ENCODE measurements at regions not wholly inside any gene's neighbourhood (a gene's known extent, or its start where the extent isn't known, plus 50 kb on each side); places are given as distances from the start of the nearest gene placed in this dataset.

GRCh38 chr10:20644421-20644820 is 252.7 kb downstream of the NEBL start:
- no CpG with 5 or more reads among the region's 8 CpGs for WGBS, 2 donors (ENCODE audit: extremely low coverage in 2 of 2, insufficient read length in 2 of 2, insufficient replicate concordance in 1 of 2)
- H3K23ac ChIP-seq (ENCODE audit: low read depth, low read length, poor library complexity) = no peak overlapping the region

GRCh38 chr10:20641605-20642004 is 255.5 kb downstream of the NEBL start:
- Histone ChIP-seq H2BK12ac (ENCODE audit: low read length) (no peak overlapping the region), H3K36me3 (replicated peaks in 1 of 2; ENCODE audit: control insufficient read depth in 2 of 2, insufficient read depth in 2 of 2, low read length in 2 of 2) (no peaks in the 10 kb centered on the region), H4K91ac (ENCODE audit: low read depth, low read length, poor library complexity) (no peak overlapping the region), H2AFZ (ENCODE audit: low read length) (no peak overlapping the region), H3K18ac (ENCODE audit: low read length) (no peak overlapping the region), H3K27ac (replicated peaks; ENCODE audit: low read length) (no peak overlapping the region), H2AK5ac (ENCODE audit: low read depth, low read length) (no peak overlapping the region), H3K14ac (ENCODE audit: low read length) (no peak overlapping the region), H3K79me1 (ENCODE audit: low read depth, low read length) (no peaks in the 10 kb centered on the region), H3K9me3 (replicated peaks in 1 of 2; ENCODE audit: control insufficient read depth in 2 of 2, insufficient read depth in 1 of 2, low read depth in 1 of 2, low read length in 2 of 2) (peaks cover 0 to 2% of the 10 kb centered on the region in 2 donors), H3K23ac (ENCODE audit: low read depth, low read length, poor library complexity) (no peak overlapping the region), H2BK120ac (ENCODE audit: low read depth, low read length) (no peak overlapping the region), H2BK15ac (ENCODE audit: low read length) (no peak overlapping the region), H4K8ac (ENCODE audit: low read depth, low read length) (no peak overlapping the region), H3K27me3 (ENCODE audit: control insufficient read depth in 3 of 3, insufficient read depth in 3 of 3, low read depth in 1 of 3, low read length in 3 of 3) (no peaks in the 10 kb centered on the region), H3K4me3 (ENCODE audit: low read length in 2 of 2) (no peak overlapping the region), H2BK5ac (ENCODE audit: low read length) (no peak overlapping the region), H3K4me1 (ENCODE audit: control insufficient read depth in 2 of 2, insufficient read depth in 1 of 2, low read depth in 1 of 2, low read length in 2 of 2) (no peaks in the 10 kb centered on the region), H3K4ac (ENCODE audit: low read length) (no peak overlapping the region), H3K9ac (ENCODE audit: low read depth, low read length, poor library complexity) (no peak overlapping the region), H3K4me2 (ENCODE audit: insufficient read depth, low read length, poor library complexity, severe bottlenecking) (no peak overlapping the region)
- WGBS, 2 donors (ENCODE audit: extremely low coverage in 2 of 2, insufficient read length in 2 of 2, insufficient replicate concordance in 1 of 2) = no CpG with 5 or more reads among the region's 4 CpGs
- no peak for DNase-seq (ENCODE audit: low spot score)

More at GRCh38 chr10:20644421-20644820, 252.7 kb downstream of the NEBL start:
- H3K36me3 ChIP-seq (replicated peaks in 1 of 2; ENCODE audit: control insufficient read depth in 2 of 2, insufficient read depth in 2 of 2, low read length in 2 of 2) = no peaks in the 10 kb centered on the region
- H4K8ac ChIP-seq (ENCODE audit: low read depth, low read length) = no peak overlapping the region
- peaks cover 0 to 2% of the 10 kb centered on the region in 2 donors for H3K9me3 ChIP-seq (replicated peaks in 1 of 2; ENCODE audit: control insufficient read depth in 2 of 2, insufficient read depth in 1 of 2, low read depth in 1 of 2, low read length in 2 of 2)
- no peak overlapping the region for H3K4me3 ChIP-seq (ENCODE audit: low read length in 2 of 2)
- DNase-seq (ENCODE audit: low spot score) = no peak
- H3K4me1 ChIP-seq (ENCODE audit: control insufficient read depth in 2 of 2, insufficient read depth in 1 of 2, low read depth in 1 of 2, low read length in 2 of 2) = peaks cover 0 to 2% of the 10 kb centered on the region in 2 donors
- no peak overlapping the region for H3K27ac ChIP-seq (replicated peaks; ENCODE audit: low read length)
- no peak overlapping the region for H2BK120ac ChIP-seq (ENCODE audit: low read depth, low read length)
- no peak overlapping the region for H2AFZ ChIP-seq (ENCODE audit: low read length)
- no peak overlapping the region for H3K9ac ChIP-seq (ENCODE audit: low read depth, low read length, poor library complexity)
- no peak overlapping the region for H3K4ac ChIP-seq (ENCODE audit: low read length)
- no peak overlapping the region for H2BK5ac ChIP-seq (ENCODE audit: low read length)
- no peaks in the 10 kb centered on the region for H3K79me1 ChIP-seq (ENCODE audit: low read depth, low read length)
- no peak overlapping the region for H2AK5ac ChIP-seq (ENCODE audit: low read depth, low read length)
- no peak overlapping the region for H2BK15ac ChIP-seq (ENCODE audit: low read length)
- H3K27me3 ChIP-seq (ENCODE audit: control insufficient read depth in 3 of 3, insufficient read depth in 3 of 3, low read depth in 1 of 3, low read length in 3 of 3) = no peaks in the 10 kb centered on the region
- H3K14ac ChIP-seq (ENCODE audit: low read length) = no peak overlapping the region
- no peak overlapping the region for H4K91ac ChIP-seq (ENCODE audit: low read depth, low read length, poor library complexity)
- no peak overlapping the region for H3K4me2 ChIP-seq (ENCODE audit: insufficient read depth, low read length, poor library complexity, severe bottlenecking)
- no peak overlapping the region for H2BK12ac ChIP-seq (ENCODE audit: low read length)
- H3K18ac ChIP-seq (ENCODE audit: low read length) = no peak overlapping the region

- H2BK5ac ChIP-seq (ENCODE audit: low read length) = no peak overlapping the region
- no peak for DNase-seq (ENCODE audit: low spot score)
- H3K4me2 ChIP-seq (ENCODE audit: insufficient read depth, low read length, poor library complexity, severe bottlenecking) = no peak overlapping the region
Observed at GRCh38 chr10:20635570-20635969, 261.5 kb downstream of the NEBL start.

GRCh38 chr10:20634839-20635238 is 262.3 kb downstream of the NEBL start:
- Histone ChIP-seq H2BK120ac (ENCODE audit: low read depth, low read length) (no peak overlapping the region), H4K8ac (ENCODE audit: low read depth, low read length) (no peak overlapping the region), H3K4me2 (ENCODE audit: insufficient read depth, low read length, poor library complexity, severe bottlenecking) (no peak overlapping the region), H3K9me3 (replicated peaks in 1 of 2; ENCODE audit: control insufficient read depth in 2 of 2, insufficient read depth in 1 of 2, low read depth in 1 of 2, low read length in 2 of 2) (no peaks in the 10 kb centered on the region), H3K27ac (replicated peaks; ENCODE audit: low read length) (no peak overlapping the region), H3K27me3 (ENCODE audit: control insufficient read depth in 3 of 3, insufficient read depth in 3 of 3, low read depth in 1 of 3, low read length in 3 of 3) (no peaks in the 10 kb centered on the region), H3K4ac (ENCODE audit: low read length) (no peak overlapping the region), H3K9ac (ENCODE audit: low read depth, low read length, poor library complexity) (no peak overlapping the region), H3K4me3 (ENCODE audit: low read length in 2 of 2) (no peak overlapping the region), H3K4me1 (ENCODE audit: control insufficient read depth in 2 of 2, insufficient read depth in 1 of 2, low read depth in 1 of 2, low read length in 2 of 2) (peaks cover 0 to 8% of the 10 kb centered on the region in 2 donors), H3K36me3 (replicated peaks in 1 of 2; ENCODE audit: control insufficient read depth in 2 of 2, insufficient read depth in 2 of 2, low read length in 2 of 2) (no peaks in the 10 kb centered on the region), H4K91ac (ENCODE audit: low read depth, low read length, poor library complexity) (no peak overlapping the region), H2AK5ac (ENCODE audit: low read depth, low read length) (no peak overlapping the region), H2BK12ac (ENCODE audit: low read length) (no peak overlapping the region), H3K23ac (ENCODE audit: low read depth, low read length, poor library complexity) (no peak overlapping the region), H2BK5ac (ENCODE audit: low read length) (no peak overlapping the region), H2BK15ac (ENCODE audit: low read length) (no peak overlapping the region), H3K14ac (ENCODE audit: low read length) (no peak overlapping the region), H2AFZ (ENCODE audit: low read length) (no peak overlapping the region), H3K18ac (ENCODE audit: low read length) (no peak overlapping the region), H3K79me1 (ENCODE audit: low read depth, low read length) (no peaks in the 10 kb centered on the region)
- 100% methylated on average over 1 of the region's 4 CpGs; no CpG with 5 or more reads in 1 of the 2 donors for WGBS, 2 donors (ENCODE audit: extremely low coverage in 2 of 2, insufficient read length in 2 of 2, insufficient replicate concordance in 1 of 2)
- DNase-seq (ENCODE audit: low spot score) = no peak

More at GRCh38 chr10:20635570-20635969, 261.5 kb downstream of the NEBL start:
- H3K23ac ChIP-seq (ENCODE audit: low read depth, low read length, poor library complexity) = no peak overlapping the region
- no peak overlapping the region for H3K27ac ChIP-seq (replicated peaks; ENCODE audit: low read length)
- no peak overlapping the region for H4K8ac ChIP-seq (ENCODE audit: low read depth, low read length)
- no peaks in the 10 kb centered on the region for H3K27me3 ChIP-seq (ENCODE audit: control insufficient read depth in 3 of 3, insufficient read depth in 3 of 3, low read depth in 1 of 3, low read length in 3 of 3)
- no peaks in the 10 kb centered on the region for H3K9me3 ChIP-seq (replicated peaks in 1 of 2; ENCODE audit: control insufficient read depth in 2 of 2, insufficient read depth in 1 of 2, low read depth in 1 of 2, low read length in 2 of 2)
- no peak overlapping the region for H3K4me3 ChIP-seq (ENCODE audit: low read length in 2 of 2)
- H2BK15ac ChIP-seq (ENCODE audit: low read length) = no peak overlapping the region
- H3K4ac ChIP-seq (ENCODE audit: low read length) = no peak overlapping the region
- H2AFZ ChIP-seq (ENCODE audit: low read length) = no peak overlapping the region
- peaks cover 0 to 8% of the 10 kb centered on the region in 2 donors for H3K4me1 ChIP-seq (ENCODE audit: control insufficient read depth in 2 of 2, insufficient read depth in 1 of 2, low read depth in 1 of 2, low read length in 2 of 2)
- H2AK5ac ChIP-seq (ENCODE audit: low read depth, low read length) = no peak overlapping the region
- H3K14ac ChIP-seq (ENCODE audit: low read length) = no peak overlapping the region
- no peak overlapping the region for H2BK120ac ChIP-seq (ENCODE audit: low read depth, low read length)
- H3K79me1 ChIP-seq (ENCODE audit: low read depth, low read length) = no peaks in the 10 kb centered on the region
- no peak overlapping the region for H2BK12ac ChIP-seq (ENCODE audit: low read length)
- H3K9ac ChIP-seq (ENCODE audit: low read depth, low read length, poor library complexity) = no peak overlapping the region
- no peaks in the 10 kb centered on the region for H3K36me3 ChIP-seq (replicated peaks in 1 of 2; ENCODE audit: control insufficient read depth in 2 of 2, insufficient read depth in 2 of 2, low read length in 2 of 2)
- H4K91ac ChIP-seq (ENCODE audit: low read depth, low read length, poor library complexity) = no peak overlapping the region
- no peak overlapping the region for H3K18ac ChIP-seq (ENCODE audit: low read length)

All from neuronal stem cell (in vitro differentiated cells).